Liver (tissue), 8 donors: ENCODE measurements at regions not wholly inside any gene's neighbourhood (a gene's known extent, or its start where the extent isn't known, plus 50 kb on each side); places are given as distances from the start of the nearest gene placed in this dataset.

Source experiments
- DNase-seq: peaks from one replicate; pipeline ENCODE4 v3.0.0-alpha.2; 2017; ENCODE audit warnings: low spot score
- H3K27ac ChIP-seq, 2 donors: one replicate each; pipeline ENCODE4 v1.7.0; 2013; ENCODE audit warnings: inconsistent platforms in 2 of 2, low read length in 2 of 2, control low read depth in 1 of 2, low read depth in 1 of 2, mild to moderate bottlenecking in 1 of 2
- H3K27me3 ChIP-seq, 4 donors: one replicate each; pipeline versions ENCODE4 v1.6.1 to v1.7.0; 2013; ENCODE audit warnings: low read length in 3 of 4, inconsistent platforms in 1 of 4, mild to moderate bottlenecking in 1 of 4, moderate library complexity in 1 of 4; ENCODE audit not compliant: control insufficient read depth in 4 of 4, insufficient read depth in 4 of 4
- H3K36me3 ChIP-seq, 4 donors: one replicate each; pipeline versions ENCODE4 v1.6.1 to v1.7.0; 2013; ENCODE audit warnings: low read length in 3 of 4, mild to moderate bottlenecking in 3 of 4, low read depth in 1 of 4, moderate library complexity in 1 of 4; ENCODE audit not compliant: control insufficient read depth in 4 of 4, insufficient read depth in 3 of 4
- H3K4me1 ChIP-seq, 4 donors: one replicate each; pipeline versions ENCODE4 v1.6.1 to v1.7.0; 2013; ENCODE audit warnings: low read length in 3 of 4, mild to moderate bottlenecking in 3 of 4, moderate library complexity in 1 of 4; ENCODE audit not compliant: control insufficient read depth in 4 of 4, insufficient read depth in 4 of 4
- H3K4me3 ChIP-seq, 3 donors: one replicate each; pipeline versions ENCODE4 v1.6.1 to v1.7.0; 2013; ENCODE audit warnings: low read length in 3 of 3, control low read depth in 1 of 3, low read depth in 1 of 3, mild to moderate bottlenecking in 1 of 3
- H3K9ac ChIP-seq, 2 donors: one replicate each; pipeline ENCODE4 v1.7.0; 2013; ENCODE audit warnings: low read length in 2 of 2, mild to moderate bottlenecking in 2 of 2, moderate library complexity in 2 of 2, control low read depth in 1 of 2, low read depth in 1 of 2
- H3K9me3 ChIP-seq, 4 donors: one replicate each; pipeline versions ENCODE4 v1.6.1 to v1.7.0; 2013; ENCODE audit warnings: low read length in 3 of 4; ENCODE audit not compliant: control insufficient read depth in 4 of 4
- ATF3 ChIP-seq: IDR thresholded peaks from 2 replicates; pipeline ENCODE4 v1.6.1; 2016; ENCODE audit warnings: antibody characterized with exemption
- CTCF ChIP-seq: fragments of 150-350 bp; IDR thresholded peaks from 2 replicates; pipeline ENCODE4 v1.5.1; 2017; ENCODE audit warnings: improper control_type of control experiment, low read depth, low read length; ENCODE audit not compliant: missing input control
- EGR1 ChIP-seq, 2 donors: IDR thresholded peaks; 2 replicates each; pipeline ENCODE4 v1.6.1; 2016 to 2018; ENCODE audit warnings: antibody characterized with exemption in 2 of 2, low read depth in 2 of 2
- FOXA2 ChIP-seq: IDR thresholded peaks from 2 replicates; pipeline ENCODE4 v1.6.1; 2016; ENCODE audit warnings: antibody characterized with exemption
- HNF4A ChIP-seq, 2 donors: conservative IDR thresholded peaks; 2 replicates each; pipeline ENCODE4 v1.6.1; 2016; ENCODE audit warnings: antibody characterized with exemption in 2 of 2, mild to moderate bottlenecking in 2 of 2
- JUND ChIP-seq, 2 donors: IDR thresholded peaks; 2 replicates each; pipeline ENCODE4 v1.6.1; 2016; ENCODE audit warnings: antibody characterized with exemption in 2 of 2
- MAX ChIP-seq: IDR thresholded peaks from 2 replicates; pipeline ENCODE4 v1.6.1; 2016; ENCODE audit warnings: antibody characterized with exemption
- NR2F2 ChIP-seq: IDR thresholded peaks from 2 replicates; pipeline ENCODE4 v1.6.1; 2016; ENCODE audit warnings: antibody characterized with exemption
- RAD21 ChIP-seq, 2 donors: IDR thresholded peaks; 2 replicates each; pipeline ENCODE4 v1.6.1; 2016; ENCODE audit warnings: antibody characterized with exemption in 2 of 2, mild to moderate bottlenecking in 2 of 2
- RXRA ChIP-seq, 2 donors: IDR thresholded peaks; 2 replicates each; pipeline ENCODE4 v1.6.1; 2017 to 2018; ENCODE audit warnings: antibody characterized with exemption in 2 of 2, mild to moderate bottlenecking in 1 of 2
- SP1 ChIP-seq: IDR thresholded peaks from 2 replicates; pipeline ENCODE4 v1.6.1; 2018; ENCODE audit warnings: antibody characterized with exemption, mild to moderate bottlenecking
- TAF1 ChIP-seq: conservative IDR thresholded peaks from 2 replicates; pipeline ENCODE4 v1.6.1; 2016; ENCODE audit warnings: antibody characterized with exemption, mild to moderate bottlenecking
- YY1 ChIP-seq: IDR thresholded peaks from 2 replicates; pipeline ENCODE4 v1.6.1; 2016; ENCODE audit warnings: antibody characterized with exemption, mild to moderate bottlenecking
- ZBTB33 ChIP-seq: IDR thresholded peaks from 2 replicates; pipeline ENCODE4 v1.6.1; 2016; ENCODE audit warnings: antibody characterized with exemption
- WGBS: extraction: QIAGEN DNeasy Blood & Tissue Kit; methylation state at CpG from one replicate; pipeline ENCODE4 v1.1.7; 2013; 5-methylcytosine and 5-hydroxymethylcytosine counted together
- donor health status: healthy.
- donor health status: healthy.
- donor health status: healthy.
- donor health status: healthy.
- donor health status: healthy.

GRCh38 chr16:74141015-74141414, 155.6 kb upstream of the PSMD7 start:
- Histone ChIP-seq H3K27me3 (no peaks in the 10 kb centered on the region), H3K9me3 (no peaks in the 10 kb centered on the region), H3K4me3 (no peak overlapping the region), H3K27ac (no peak overlapping the region), H3K9ac (no peak overlapping the region), H3K4me1 (peaks cover 0 to 4% (median 0%) of the 10 kb centered on the region in 4 donors), H3K36me3 (no peaks in the 10 kb centered on the region)
- no peak for DNase-seq
- 85% methylated on average over 3 of the region's 3 CpGs for WGBS
- TF ChIP-seq FOXA2 (no peak), YY1 (no peak), ATF3 (no peak), ZBTB33 (no peak), NR2F2 (no peak)

- TF ChIP-seq CTCF (no peak), RAD21 (IDR thresholded peaks at IDR 0.05) (no peak), ZBTB33 (no peak), TAF1 (no peak)
- WGBS = 89% methylated on average over 3 of the region's 3 CpGs
Measured at GRCh38 chr16:74140557-74140956, 156.1 kb upstream of the PSMD7 start.

GRCh38 chr16:74123826-74124225, 172.8 kb upstream of the PSMD7 start:
- TF ChIP-seq RAD21 (IDR thresholded peaks at IDR 0.05) (no peak), RXRA (IDR thresholded peaks at IDR 0.05) (no peak), CTCF (no peak), HNF4A (conservative IDR thresholded peaks at IDR 0.05) (no peak), MAX (no peak), EGR1 (IDR thresholded peaks at IDR 0.05; ENCODE audit: low read depth in 2 of 2) (no peak), ATF3 (no peak), SP1 (no peak), FOXA2 (no peak), JUND (IDR thresholded peaks at IDR 0.05) (no peak)
- Histone ChIP-seq H3K9ac (no peak overlapping the region), H3K36me3 (no peaks in the 10 kb centered on the region), H3K4me3 (no peak overlapping the region), H3K9me3 (no peaks in the 10 kb centered on the region), H3K27me3 (no peaks in the 10 kb centered on the region), H3K4me1 (no peaks in the 10 kb centered on the region), H3K27ac (no peak overlapping the region)
- DNase-seq = no peak
- 95% methylated on average over 1 of the region's 1 CpG for WGBS

More at GRCh38 chr16:74140557-74140956, 156.1 kb upstream of the PSMD7 start:
- H3K4me3 ChIP-seq = no peak overlapping the region
- H3K27me3 ChIP-seq = no peaks in the 10 kb centered on the region
- H3K9me3 ChIP-seq = no peaks in the 10 kb centered on the region
- no peak overlapping the region for H3K27ac ChIP-seq
- DNase-seq = no peak
- H3K36me3 ChIP-seq = no peaks in the 10 kb centered on the region
- H3K4me1 ChIP-seq = peaks cover 0 to 4% (median 0%) of the 10 kb centered on the region in 4 donors
- H3K9ac ChIP-seq = no peak overlapping the region
